Astrocyte of the hippocampus (primary cell): ENCODE measurements at regions not wholly inside any gene's neighbourhood (a gene's known extent, or its start where the extent isn't known, plus 50 kb on each side); places are given as distances from the start of the nearest gene placed in this dataset.
"Not testable (repeated sequence)": the region's sequence is repeated elsewhere in the genome, so short reads cannot be mapped to it uniquely, and the experiment has no call there.

Experiments
- DNase-seq: peaks from one replicate; pipeline ENCODE4 v3.0.0; 2011; ENCODE audit warnings: low read depth, low spot score

- no peak for DNase-seq
Observed at GRCh38 chr5:75847561-75848021, 130.4 kb upstream of the POC5 start.

DNA sequence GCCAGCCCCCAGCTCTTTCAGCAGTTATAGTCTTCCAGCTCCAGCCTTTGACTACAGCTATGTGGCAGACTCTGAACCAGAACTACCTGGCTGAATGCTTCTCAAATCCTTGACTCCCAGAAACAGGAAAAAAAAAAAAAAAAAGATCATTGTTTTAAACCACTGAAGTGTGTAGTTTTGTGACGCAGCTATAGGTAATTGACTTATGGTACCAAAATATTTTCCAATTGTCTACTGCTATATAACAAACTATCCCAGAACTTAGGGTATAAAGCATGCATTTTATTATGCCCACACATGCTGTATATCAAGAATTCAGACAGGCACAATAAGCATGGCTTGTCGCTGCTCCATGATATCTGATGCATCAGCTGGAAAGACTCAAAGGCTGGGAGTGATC lies 127.1 kb upstream of the POC5 start:
- DNase-seq: no peak

DNA sequence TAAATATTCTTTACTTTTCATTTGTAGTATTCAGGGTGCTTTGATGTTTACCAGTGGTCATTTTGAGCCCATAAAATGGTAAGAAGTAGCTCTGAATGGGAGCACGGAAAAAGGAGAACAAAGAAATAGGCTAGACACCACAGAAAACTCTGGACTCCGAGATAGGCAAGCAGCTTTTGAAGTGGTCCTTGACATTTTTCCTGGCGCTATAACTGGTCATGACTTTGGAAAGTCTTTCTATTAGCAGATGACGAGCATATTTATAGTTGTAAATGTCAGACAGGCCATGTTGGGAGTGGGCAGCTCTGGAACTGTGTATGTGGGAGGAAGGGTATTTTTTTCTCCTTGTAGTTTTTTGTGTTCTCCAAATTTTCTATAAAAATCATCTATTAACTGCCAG lies 126.1 kb upstream of the POC5 start:
- peak; percentile 16 for DNase-seq

GRCh38 chr5:75839547-75839946 lies 122.3 kb upstream of the POC5 start:
- no peak for DNase-seq

DNA sequence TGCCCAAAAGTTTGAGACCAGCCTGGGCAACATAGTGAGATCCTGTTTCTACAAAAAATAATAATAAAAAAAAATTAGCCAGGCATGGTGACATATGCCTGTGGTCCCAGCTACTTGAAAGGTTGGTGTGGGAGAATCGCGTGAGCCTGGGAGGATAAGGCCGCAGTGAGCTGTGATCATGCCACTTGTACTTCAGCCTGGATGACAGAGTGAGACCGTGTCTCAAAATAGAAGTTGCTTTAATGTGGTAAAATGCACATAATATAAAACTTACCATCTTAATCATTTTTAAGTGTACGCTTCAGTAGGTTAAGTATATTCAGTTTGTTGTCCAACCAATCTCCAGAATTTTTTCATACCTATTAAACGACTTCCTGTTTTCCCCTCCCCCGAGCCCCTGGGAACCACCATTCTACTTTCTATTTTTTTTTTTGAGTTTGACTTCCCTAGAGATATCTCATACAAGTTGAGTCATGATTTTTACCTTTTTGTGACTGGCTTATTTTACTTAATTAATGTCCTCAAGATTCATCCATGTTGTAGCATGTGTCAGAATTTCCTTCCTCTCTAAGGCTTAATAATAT lies 120.1 kb upstream of the POC5 start:
- DNase-seq: no peak

GRCh38 chr5:75831561-75831960 lies 114.3 kb upstream of the POC5 start:
- DNase-seq: no peak

- DNase-seq: no peak
Observed at GRCh38 chr5:75828029-75828428, 110.8 kb upstream of the POC5 start.

- DNase-seq: no peak
Observed at GRCh38 chr5:75824323-75824722, 107.1 kb upstream of the POC5 start.

- no peak for DNase-seq
Observed at GRCh38 chr5:75823811-75824210, 106.6 kb upstream of the POC5 start.

DNA sequence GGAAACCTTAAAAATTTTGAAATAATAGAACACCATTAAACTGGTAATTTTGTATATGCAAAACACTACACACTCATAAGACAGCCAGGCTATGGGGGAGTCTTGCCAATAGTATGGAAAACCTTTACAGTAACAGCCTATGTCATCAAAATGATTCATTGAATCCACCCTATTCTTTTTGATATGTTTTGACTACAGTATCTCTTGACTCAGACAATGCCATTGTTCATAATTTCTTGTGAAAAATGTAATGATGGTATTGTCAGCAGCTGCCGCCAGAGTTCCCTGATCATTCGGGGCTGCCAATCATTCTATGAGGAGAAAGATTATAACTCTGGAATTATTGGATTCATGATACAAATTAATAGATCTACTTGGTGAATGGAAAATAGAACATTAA lies 101.4 kb upstream of the POC5 start:
- DNase-seq: no peak

DNA sequence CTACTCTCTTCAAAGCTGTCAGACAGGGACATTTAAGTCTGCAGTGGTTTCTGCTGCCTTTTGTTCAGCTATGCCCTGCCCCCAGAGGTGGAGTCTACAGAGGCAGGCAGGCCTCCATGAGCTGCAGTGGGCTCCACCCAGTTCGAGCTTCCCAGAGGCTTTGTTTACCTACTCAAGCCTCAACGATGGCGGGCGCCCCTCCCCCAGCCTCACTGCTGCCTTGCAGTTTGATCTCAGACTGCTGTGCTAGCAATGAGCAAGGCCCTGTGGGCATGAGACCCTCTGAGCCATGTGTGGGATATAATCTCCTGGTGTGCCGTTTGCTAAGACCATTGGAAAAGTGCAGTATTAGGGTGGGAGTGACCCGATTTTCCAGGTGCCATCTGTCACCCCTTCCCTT lies 82.5 kb upstream of the POC5 start:
- not testable (repeated sequence) for DNase-seq

DNA sequence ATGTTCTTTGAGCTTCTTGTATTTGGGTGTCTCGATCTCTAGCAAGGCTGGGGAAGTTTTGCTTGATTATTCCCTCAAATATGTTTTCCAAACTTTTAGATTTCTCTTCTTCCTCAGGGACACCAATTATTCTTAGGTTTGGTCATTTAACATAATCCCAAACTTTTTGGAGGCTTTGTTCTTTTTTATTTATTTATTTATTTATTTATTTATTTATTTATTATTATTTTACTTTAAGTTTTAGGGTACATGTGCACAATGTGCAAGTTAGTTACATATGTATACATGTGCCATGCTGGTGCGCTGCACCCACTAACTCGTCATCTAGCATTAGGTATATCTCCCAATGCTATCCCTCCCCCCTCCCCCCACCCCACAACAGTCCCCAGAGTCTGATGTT lies 52.1 kb upstream of the POC5 start:
- DNase-seq: not testable (repeated sequence)
